WTC11 (cell line): ENCODE measurements at regions not wholly inside any gene's neighbourhood (a gene's known extent, or its start where the extent isn't known, plus 50 kb on each side); places are given as distances from the start of the nearest gene placed in this dataset.

ENCODE experiments used
- ATAC-seq: fragments of 200-7000 bp; cut with Tn5 transposase; 2 replicates; pipeline ENCODE4 v1.10.0; 2021; ENCODE audit warnings: mild to moderate bottlenecking, moderate library complexity
- CTCF ChIA-PET: fragments of 300-600 bp; sonication (Branson Sonifier 250); formaldehyde crosslinking; loops from one replicate; lab custom pipeline; 2021; ENCODE audit warnings: antibody characterized with exemption; lab: Charles Lee
- POLR2A ChIA-PET: fragments of 350-600 bp; sonication (Branson Sonifier 250); formaldehyde crosslinking; loops from one replicate; lab custom pipeline; 2021; ENCODE audit warnings: antibody characterized with exemption; lab: Charles Lee
- DNase-seq: peaks from one replicate; pipeline ENCODE4 v3.0.0; 2021; ENCODE audit warnings: low spot score
- H3K27ac Mint-ChIP-seq: 2 replicates; pipeline ENCODE4 v1.8.0; 2021; ENCODE audit warnings: mixed read lengths
- H3K27me3 Mint-ChIP-seq: 2 replicates; pipeline ENCODE4 v1.8.0; 2021; ENCODE audit warnings: low read depth, mild to moderate bottlenecking, moderate library complexity, mixed read lengths
- H3K36me3 Mint-ChIP-seq: 2 replicates; pipeline ENCODE4 v1.8.0; 2021; ENCODE audit warnings: mixed read lengths
- H3K4me1 Mint-ChIP-seq: 2 replicates; pipeline ENCODE4 v1.8.0; 2022; ENCODE audit warnings: mixed read lengths
- H3K4me3 Mint-ChIP-seq: 2 replicates; pipeline ENCODE4 v1.8.0; 2021; ENCODE audit warnings: mild to moderate bottlenecking, moderate library complexity, mixed read lengths
- H3K9me3 Mint-ChIP-seq: 2 replicates; pipeline ENCODE4 v1.8.0; 2021; ENCODE audit warnings: mixed read lengths
- AR ChIP-seq: fragments of 250-450 bp; sonication (Bioruptor Pico); IDR thresholded peaks from 2 replicates; pipeline ENCODE4 v1.9.0; 2021; ENCODE audit warnings: mild to moderate bottlenecking
- ARID4B ChIP-seq: sonication (generic); formaldehyde crosslinking; IDR thresholded peaks from 2 replicates; pipeline ENCODE4 v1.8.0; 2023; ENCODE audit warnings: missing genetic modification reagents, mild to moderate bottlenecking, borderline replicate concordance
- ATF3 ChIP-seq: sonication (generic); formaldehyde crosslinking; conservative IDR thresholded peaks from 2 replicates; pipeline ENCODE4 v1.8.1; 2022; ENCODE audit warnings: mild to moderate bottlenecking, missing genetic modification reagents
- CBFB ChIP-seq: sonication (generic); formaldehyde crosslinking; IDR thresholded peaks from 2 replicates; pipeline ENCODE4 v1.8.1; 2022; ENCODE audit warnings: mild to moderate bottlenecking, low read depth, missing genetic modification reagents
- ELF4 ChIP-seq: sonication (generic); formaldehyde crosslinking; IDR thresholded peaks from 2 replicates; pipeline ENCODE4 v1.8.1; 2022; ENCODE audit warnings: low read depth, mild to moderate bottlenecking, moderate library complexity, missing genetic modification reagents
- GABPB1 ChIP-seq: sonication (generic); formaldehyde crosslinking; IDR thresholded peaks from 2 replicates; pipeline ENCODE4 v1.8.1; 2023; ENCODE audit warnings: mild to moderate bottlenecking, missing genetic modification reagents
- HMGXB4 ChIP-seq: sonication (generic); formaldehyde crosslinking; IDR thresholded peaks from 2 replicates; pipeline ENCODE4 v1.8.1; 2023; ENCODE audit warnings: mild to moderate bottlenecking, moderate library complexity, missing genetic modification reagents
- JAZF1 ChIP-seq: fragments of 250-450 bp; sonication (Bioruptor Pico); IDR thresholded peaks from 2 replicates; pipeline ENCODE4 v1.9.0; 2021; ENCODE audit warnings: moderate library complexity, mild to moderate bottlenecking, inconsistent platforms
- MLX ChIP-seq: sonication (generic); formaldehyde crosslinking; IDR thresholded peaks from 2 replicates; pipeline ENCODE4 v1.8.1; 2023; ENCODE audit warnings: mild to moderate bottlenecking, missing genetic modification reagents, moderate library complexity
- NFATC4 ChIP-seq: fragments of 250-450 bp; sonication (Bioruptor Pico); IDR thresholded peaks from 2 replicates; pipeline ENCODE4 v1.9.0; 2021; ENCODE audit warnings: mild to moderate bottlenecking
- NR2C2 ChIP-seq: sonication (generic); formaldehyde crosslinking; IDR thresholded peaks from 2 replicates; pipeline ENCODE4 v1.8.0; 2022; ENCODE audit warnings: mild to moderate bottlenecking, missing genetic modification reagents
- USF2 ChIP-seq: sonication (generic); formaldehyde crosslinking; IDR thresholded peaks from 2 replicates; pipeline ENCODE4 v1.8.1; 2023; ENCODE audit warnings: mild to moderate bottlenecking, missing genetic modification reagents, moderate library complexity
- ZNF219 ChIP-seq: sonication (generic); formaldehyde crosslinking; IDR thresholded peaks from 2 replicates; pipeline ENCODE4 v1.8.0; 2023; ENCODE audit warnings: missing genetic modification reagents, mild to moderate bottlenecking, borderline replicate concordance
- ZNF423 ChIP-seq: fragments of 250-450 bp; sonication (Bioruptor Pico); IDR thresholded peaks from 2 replicates; pipeline ENCODE4 v2.1.2; 2022; ENCODE audit warnings: mild to moderate bottlenecking, moderate library complexity
- ZNF425 ChIP-seq: fragments of 250-450 bp; sonication (Bioruptor Pico); conservative IDR thresholded peaks from 2 replicates; pipeline ENCODE4 v1.9.0; 2021; ENCODE audit warnings: mild to moderate bottlenecking
- ZNF671 ChIP-seq: fragments of 250-450 bp; sonication (Bioruptor Pico); IDR thresholded peaks from 2 replicates; pipeline ENCODE4 v1.8.0; 2021; ENCODE audit warnings: mild to moderate bottlenecking

GRCh38 chr13:105083992-105084391 lies 1451.5 kb downstream of the EFNB2 start (continued):
- TF ChIP-seq AR (CRISPR knock-in tag): no peak
- no peak for TF ChIP-seq ATF3 (CRISPR knock-in tag)
- TF ChIP-seq GABPB1 (CRISPR knock-in tag): no peak
- TF ChIP-seq NR2C2 (CRISPR knock-in tag): no peak
- TF ChIP-seq ZNF219 (CRISPR knock-in tag): no peak
- TF ChIP-seq MLX: no peak
- TF ChIP-seq ELF4 (CRISPR knock-in tag): no peak

- Mint-ChIP-seq H3K27ac (no peak overlapping the region), H3K4me3 (no peak overlapping the region), H3K9me3 (0 out of 2 replicates have a peak, but pooled peaks cover 3% of the 10 kb centered on the region), H3K4me1 (peaks cover 6% of the 10 kb centered on the region), H3K36me3 (no peaks in the 10 kb centered on the region), H3K27me3 (no peaks in the 10 kb centered on the region)
- TF ChIP-seq ZNF219 (CRISPR knock-in tag) (no peak), ZNF425 (CRISPR knock-in tag) (no peak), MLX (no peak), ZNF423 (CRISPR knock-in tag) (no peak), CBFB (no peak), HMGXB4 (CRISPR knock-in tag) (no peak), GABPB1 (CRISPR knock-in tag) (no peak), ZNF671 (CRISPR knock-in tag) (no peak), NFATC4 (CRISPR knock-in tag) (no peak), ARID4B (CRISPR knock-in tag) (no peak), JAZF1 (CRISPR knock-in tag) (no peak), USF2 (CRISPR knock-in tag) (no peak)
- no peak for DNase-seq
- POLR2A ChIA-PET: no interaction called here
- ATAC-seq: no peak
- CTCF ChIA-PET: no interaction called here
These were observed 1460.7 kb downstream of the EFNB2 start for GRCh38 chr13:105074755-105075154.
